HG03025 (cell line): ENCODE measurements at regions not wholly inside any gene's neighbourhood (a gene's known extent, or its start where the extent isn't known, plus 50 kb on each side); places are given as distances from the start of the nearest gene placed in this dataset.
"Not testable (repeated sequence)": the region's sequence is repeated elsewhere in the genome, so short reads cannot be mapped to it uniquely, and the experiment has no call there.

Source experiments
- ATAC-seq: cut with Tn5 transposase; IDR thresholded peaks from one replicate; pipeline ENCODE4 v1.9.1; 2021; ENCODE audit warnings: mild to moderate bottlenecking, moderate library complexity; ENCODE audit not compliant: unreplicated experiment, low FRiP score

DNA sequence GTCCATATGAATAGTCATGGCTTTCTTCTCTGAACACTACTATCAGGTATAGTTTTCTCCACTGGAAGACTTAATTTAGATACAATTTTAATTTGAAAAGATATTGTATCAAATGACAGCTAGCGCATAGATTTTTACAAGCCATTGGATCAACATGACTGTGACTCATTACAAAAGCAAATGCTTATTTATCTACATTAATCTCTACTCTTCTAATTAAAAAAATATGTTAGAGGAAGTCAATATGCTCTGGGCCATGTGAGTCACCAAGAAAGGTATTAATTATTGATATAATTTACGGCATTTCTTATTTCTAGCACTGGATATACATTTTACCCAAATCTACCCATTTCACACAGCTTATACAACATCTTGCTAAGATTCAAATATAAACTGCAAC lies 800.3 kb upstream of the GBE1 start:
- ATAC-seq = no peak

DNA sequence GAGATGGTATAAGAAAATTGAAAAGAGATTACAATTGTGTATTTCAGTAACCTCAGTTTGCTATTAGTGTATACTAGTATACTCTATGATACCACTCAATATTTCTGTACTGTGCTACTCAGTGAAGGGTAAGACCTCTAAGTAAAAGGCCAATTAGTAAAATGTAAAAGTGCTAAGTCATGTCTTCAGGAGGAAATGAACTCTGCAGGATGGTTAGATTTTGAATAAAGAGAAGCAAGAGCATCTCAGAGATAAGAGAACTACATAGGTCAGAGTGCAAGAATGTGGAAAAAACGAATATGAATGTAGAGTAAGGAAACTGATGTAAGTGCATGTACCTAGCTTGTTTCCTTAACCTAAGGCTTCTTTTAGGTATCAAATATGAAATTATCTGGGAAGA lies 796.6 kb upstream of the GBE1 start:
- ATAC-seq = no peak

DNA sequence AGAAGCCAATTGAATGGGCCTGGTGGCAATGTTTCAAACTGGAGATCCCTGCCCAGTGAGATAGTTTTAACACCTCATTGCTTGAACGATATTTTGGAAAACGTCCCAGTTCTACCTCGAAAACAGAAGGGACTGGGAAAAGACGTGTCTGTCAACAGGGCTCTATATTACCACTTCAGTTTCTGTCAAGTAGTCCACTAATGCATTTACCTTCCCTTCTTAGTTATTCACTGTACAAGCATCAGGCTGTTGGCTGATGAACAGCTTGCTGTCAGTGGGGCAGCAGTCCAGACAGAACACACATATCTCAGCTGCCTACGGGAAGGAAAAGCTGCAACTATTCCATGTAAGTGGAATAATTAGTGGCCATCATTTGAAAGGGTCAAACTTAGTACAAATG lies 794.7 kb upstream of the GBE1 start:
- ATAC-seq = no peak

DNA sequence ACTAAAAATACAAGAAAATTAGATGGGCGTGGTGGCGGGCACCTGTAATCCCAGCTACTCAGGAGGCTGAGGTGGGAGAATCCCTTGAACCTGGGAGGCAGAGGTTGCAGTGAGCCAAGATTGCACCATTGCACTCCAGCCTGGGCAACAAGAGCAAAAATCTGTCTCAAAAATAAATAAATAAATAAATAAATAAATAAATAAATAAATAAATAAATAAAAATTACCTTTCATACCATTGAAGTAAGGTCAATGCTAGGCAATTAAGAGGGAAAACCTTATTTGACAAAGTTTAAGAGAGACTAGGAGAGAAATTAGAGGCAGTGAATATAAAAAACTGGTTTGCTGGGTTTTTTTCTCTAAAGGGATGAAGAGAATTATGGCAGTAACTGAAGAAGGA lies 781.1 kb upstream of the GBE1 start:
- not testable (repeated sequence) for ATAC-seq

DNA sequence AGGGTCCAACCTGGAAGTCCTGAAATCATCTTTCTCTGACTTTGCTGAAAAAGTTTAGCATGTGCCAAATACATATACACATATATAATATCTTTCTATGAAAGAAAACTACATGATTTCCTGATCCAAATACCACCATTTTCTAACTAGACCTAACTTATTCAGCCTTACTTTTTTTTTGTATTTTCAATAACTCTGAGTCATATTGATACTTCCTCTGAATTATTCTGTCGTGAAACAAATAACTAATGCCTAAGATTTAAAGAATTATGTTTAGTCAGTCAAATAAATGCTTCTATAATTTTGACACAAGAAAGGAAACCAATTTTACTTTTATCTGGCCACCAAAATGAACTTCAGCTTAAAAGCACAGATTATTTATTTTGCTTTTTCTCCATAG lies 760.2 kb upstream of the GBE1 start:
- no peak for ATAC-seq

DNA sequence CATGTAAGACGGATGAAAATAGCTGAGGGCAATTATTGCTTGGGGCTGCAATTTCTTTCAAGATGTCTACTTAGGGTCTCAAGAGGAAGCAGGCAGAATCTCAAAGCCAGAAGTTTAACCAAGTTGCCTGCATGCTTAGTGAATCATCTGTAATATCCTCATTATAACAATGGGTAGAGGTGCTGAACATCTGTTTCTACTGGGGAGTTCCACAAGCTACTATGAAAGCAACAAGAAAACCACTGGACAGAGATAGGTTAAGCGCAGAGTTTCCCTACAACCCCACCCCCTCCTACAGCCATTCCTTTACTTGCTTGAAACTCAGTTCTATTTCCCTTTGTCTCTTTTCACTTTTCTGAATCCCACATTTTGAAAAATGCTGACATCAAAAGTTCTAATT lies 759.4 kb upstream of the GBE1 start:
- peak; percentile 40 for ATAC-seq

DNA sequence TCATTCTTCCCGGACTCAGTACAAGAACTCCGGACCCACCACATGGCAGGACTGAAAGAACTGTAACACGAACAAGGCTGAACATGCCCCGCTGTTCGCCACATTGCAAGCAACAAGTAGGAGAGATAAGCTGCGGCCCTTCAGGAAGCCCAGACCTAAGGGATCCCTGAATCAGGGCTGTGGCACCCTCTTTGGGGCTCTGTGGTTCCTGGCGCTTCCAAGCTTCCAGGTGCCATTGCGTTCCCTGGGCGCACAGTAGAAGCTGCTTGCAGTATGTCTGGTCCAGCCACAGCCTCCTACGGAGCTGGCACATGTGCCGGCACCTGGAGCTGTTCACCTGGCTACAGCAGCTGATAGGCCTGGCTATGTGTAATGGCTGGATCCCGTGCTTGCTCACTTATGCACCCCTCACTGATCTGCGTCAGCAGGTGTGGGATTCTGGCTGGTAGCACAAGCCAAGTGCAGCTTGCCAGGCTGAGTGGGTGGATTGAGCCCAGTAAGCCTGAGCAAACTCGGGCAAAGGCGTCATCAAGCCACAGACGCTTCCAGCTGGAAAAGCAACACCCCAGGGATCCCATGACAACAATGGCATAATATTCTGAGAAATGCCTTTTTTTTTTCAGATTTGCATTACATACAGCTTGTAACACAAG lies 748.6 kb upstream of the GBE1 start:
- ATAC-seq = no peak

DNA sequence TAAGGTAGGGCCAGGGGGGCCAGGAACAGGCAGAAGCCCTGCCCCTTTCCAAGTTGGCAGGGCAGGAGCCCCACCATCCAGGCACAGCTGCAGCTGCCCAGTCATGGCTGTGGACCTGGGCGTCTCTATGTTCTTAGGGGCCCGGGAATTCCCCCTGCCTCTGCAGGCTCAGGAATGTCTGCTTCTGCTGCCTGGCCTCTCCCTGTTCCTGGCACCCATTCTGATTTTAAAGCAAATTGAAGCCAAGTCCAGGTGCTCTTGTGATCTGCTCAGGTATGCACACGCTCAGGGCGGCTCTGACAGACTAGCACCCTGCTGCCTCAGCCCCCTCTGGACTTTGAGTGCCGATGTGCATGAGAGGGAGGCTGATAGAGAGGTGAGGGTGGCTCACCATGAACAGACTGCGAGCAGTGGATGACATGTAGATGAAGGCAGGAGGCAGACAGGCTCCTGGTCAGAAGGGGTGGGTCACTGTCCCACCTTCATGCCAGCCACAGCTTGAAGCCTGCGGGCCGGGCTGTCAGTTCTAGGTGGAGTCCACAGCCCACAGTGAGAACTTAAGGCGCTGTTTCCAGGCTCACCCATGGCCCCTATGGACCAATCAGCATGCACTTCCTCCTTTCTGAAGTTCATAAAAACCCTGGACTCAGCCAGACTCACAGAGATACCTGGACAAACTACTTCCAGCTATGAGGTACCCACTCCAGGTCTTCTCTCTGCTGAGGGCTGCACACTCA lies 747.8 kb upstream of the GBE1 start:
- ATAC-seq = no peak

DNA sequence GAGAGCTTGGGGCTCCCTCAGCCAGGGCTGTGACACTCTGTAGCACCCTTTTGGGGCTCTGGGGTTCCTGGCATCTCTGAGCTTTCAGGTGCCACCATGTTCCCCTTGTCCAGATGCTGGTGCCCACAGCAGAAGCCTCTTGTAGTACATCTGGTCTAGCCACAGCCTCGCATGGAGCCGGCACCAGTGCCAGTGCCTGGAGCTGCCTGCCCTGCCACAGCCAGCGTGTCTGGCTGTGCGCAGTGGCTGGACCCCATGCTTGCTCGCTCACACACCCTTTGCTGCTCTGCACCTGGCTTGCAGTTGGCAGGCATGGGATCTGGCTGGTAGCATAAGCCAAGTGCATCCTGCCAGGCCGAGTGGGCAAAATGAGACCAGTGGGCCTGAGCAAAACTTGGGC lies 744.8 kb upstream of the GBE1 start:
- no peak for ATAC-seq

DNA sequence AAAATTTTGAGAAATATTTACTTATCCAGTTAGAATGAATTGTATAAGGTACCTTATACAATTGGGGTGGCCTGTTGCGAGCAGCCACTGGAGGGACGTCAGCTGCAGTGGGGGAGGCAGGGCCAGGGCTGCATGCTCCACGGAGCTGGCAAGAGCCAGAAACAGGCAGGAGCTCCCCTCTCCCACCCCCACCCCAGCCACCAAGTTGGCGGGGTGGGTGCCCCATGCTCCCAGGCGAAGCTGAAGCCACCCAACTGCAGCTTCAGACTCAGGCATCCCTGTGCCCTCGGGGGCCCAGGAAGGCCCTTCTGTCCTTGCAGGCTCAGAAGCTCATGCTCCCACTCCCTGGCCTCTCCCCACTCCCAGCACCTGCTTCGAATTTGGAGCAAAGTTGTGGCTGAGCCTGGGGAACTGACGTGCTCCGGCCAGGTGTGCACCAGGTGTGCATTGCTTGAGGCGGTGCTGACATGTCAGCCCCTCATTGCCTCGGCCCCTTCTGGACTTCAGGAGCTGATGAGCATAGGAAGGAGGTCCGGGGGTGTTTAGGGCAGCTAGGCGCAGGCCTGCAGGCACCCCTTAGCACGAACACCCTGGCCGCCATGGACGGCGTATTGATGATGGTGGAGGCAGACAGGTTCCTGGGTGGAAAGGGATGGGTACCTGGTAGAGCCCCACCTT lies 743.8 kb upstream of the GBE1 start:
- ATAC-seq = no peak

DNA sequence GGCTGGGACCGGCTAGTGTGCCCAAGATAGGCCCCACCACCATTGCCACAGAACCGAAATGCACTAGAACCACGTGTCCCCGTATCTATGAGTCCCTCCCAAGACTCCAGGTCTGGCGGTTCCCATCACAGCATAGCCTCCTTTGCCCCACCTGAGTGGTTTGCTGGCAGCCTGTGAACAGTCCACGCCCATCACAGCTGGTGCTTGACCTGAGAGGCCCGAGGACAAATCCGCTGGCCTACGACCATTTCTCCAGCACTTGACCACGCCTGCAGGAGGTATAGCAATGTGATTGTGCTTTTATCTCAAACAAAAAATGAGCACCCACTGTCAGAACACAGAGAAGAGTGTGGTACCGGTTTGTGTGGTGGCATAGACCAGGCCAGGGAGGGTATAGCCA lies 736.7 kb upstream of the GBE1 start:
- no peak for ATAC-seq

DNA sequence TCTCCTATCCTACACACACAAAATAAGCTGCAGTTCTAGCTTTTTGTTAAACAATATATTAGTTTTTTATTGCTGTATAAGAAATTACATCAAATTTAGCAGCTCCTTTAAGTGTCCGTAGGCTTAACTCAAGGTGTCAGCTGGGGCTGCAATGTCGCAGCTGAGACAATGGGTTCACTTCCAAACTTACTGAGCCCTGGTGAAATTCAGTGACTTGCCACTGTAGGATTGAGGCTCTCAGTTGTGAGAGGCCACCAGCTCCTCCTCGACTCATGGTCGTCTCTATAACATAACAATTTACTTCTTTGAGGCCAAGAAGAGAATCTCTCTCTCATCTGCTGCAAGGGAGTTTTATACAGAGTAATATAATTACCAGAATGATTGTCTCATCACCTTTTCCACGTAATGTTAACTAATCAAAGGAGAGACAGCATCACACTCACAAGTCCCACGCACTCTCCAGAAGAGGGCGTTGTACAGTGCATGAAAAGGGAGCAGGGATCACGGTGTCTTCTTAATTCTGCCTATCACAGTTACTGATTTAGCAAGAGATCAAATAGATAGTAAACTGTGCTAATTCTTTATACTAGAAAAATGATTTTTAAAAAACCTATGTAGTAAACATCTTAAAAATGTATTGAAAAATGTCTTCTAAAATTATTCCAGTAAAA lies 735.6 kb upstream of the GBE1 start:
- ATAC-seq = no peak

DNA sequence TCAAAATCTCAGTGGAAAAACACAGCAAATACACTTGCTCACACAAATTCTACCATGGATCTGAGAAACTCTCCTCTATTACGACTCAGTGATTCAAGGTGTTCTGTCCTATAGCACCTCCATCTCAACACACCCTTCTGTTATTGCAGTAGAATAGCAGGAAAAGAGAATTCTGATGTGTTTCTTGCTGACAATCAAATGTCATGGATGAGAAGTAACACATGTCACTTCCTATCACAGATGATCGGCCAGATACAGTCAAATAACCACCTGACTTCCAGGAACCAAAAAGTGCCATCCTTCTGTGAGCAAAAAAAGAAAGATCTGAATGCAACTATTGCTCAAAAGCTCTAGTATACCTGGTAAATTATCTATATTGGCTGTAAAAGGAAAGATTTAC lies 734.2 kb upstream of the GBE1 start:
- no peak for ATAC-seq

DNA sequence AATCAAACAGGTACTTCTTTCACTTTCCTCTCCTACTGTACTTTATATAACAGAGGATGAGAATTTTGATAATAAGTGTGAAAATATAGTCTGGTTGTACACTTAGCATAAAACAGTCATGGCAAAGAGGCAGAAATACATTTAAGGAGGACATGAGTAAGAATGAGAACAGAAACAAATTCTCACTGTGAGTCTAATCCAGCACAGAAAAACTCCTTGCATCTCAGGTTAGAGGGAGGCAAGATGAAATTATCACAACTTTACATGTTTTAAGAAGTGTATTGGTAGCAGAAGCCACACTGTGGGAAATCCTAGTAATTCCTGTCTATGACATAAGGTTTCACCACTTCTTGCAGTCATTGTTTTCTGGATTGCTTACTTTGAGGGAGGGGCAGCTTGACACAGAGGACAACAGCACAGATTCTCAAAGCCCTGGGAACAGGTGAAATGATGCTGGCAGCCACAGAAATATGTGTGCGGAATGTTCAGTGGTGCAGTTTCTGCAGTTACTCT lies 733.6 kb upstream of the GBE1 start:
- no peak for ATAC-seq

DNA sequence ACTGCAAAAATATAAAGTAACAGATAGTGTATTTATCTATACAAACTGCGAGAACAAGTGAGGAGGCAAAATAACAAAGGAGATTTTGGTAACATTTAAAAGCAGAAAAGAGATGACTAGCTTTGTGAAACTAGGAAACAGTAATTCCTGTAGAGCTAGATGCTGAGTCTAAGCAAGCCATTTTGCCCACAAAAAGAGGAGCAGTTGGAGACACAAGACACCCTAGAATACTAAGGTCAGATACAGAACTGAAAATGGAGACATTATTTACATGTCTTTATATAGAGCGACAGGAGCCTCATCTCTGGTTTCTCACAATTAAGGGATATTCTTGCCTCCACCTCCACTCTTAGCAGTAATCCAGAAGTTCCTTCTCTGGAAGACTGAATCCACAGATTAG lies 732.4 kb upstream of the GBE1 start:
- peak; percentile 53 for ATAC-seq

DNA sequence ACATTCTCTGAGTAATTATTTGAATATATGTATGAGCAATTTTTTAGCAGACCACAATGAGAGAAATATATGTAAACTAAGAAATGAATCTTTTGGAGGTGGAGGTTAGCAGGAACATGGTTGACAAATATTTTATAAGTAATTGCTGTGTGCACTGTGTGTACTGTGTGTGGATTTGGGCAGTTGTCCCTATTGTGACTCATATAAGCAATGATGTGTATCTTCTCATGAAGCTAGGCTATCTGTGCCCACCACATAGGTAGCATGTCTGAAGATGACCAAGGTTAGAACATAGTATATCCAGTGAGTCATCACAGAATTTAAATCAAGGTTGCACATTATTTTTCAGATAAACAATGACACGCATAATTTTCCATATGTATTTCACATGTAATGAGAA lies 713.9 kb upstream of the GBE1 start:
- no peak for ATAC-seq

DNA sequence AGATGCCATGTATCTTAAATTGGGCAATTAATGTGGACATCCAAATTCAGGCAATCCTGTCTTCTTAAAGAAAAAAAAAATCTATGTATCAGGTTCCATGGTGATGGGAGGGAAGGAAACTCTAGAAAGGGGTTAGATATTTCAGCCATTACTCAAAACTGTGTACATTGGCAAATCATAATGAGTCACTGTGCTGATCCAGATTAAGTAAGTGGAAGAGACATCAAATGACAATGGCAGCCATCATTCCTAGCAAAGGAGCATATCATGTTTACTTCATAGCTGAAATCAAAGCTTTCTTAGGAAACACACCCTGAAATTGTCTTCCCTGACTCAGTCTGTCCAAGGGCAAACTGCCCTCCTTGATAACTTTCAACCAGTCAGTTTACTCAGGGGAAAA lies 713.3 kb upstream of the GBE1 start:
- no peak for ATAC-seq

DNA sequence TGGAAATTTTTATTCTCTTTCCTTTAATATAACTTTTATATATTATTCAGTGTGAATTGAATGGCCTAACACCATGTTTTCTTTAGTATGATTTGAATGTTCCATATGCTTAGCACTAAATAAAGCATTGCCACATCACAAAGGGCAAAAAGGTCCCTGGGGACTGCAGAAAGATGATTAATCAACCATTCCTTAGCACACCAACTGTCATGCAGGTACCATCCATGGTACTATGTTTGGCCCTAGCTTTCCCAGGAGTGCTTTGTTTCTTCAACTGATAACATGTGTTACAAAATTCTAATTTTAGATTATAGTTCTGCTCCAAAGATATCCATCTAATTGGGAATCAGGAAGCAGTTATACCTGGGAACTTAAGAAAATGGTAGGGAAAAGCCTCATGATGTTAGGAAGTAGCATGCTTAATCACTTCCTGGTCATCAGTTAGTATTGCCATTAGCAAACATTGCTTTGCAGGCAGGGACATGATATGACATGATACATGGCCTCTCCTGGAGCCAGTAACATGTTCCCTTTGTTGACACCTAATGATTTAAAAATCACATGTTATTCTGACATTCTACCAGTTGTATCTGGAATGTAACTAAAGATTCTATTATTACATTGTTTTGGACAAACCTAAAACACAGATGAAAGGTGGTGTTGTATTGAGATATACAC lies 712.6 kb upstream of the GBE1 start:
- no peak for ATAC-seq

DNA sequence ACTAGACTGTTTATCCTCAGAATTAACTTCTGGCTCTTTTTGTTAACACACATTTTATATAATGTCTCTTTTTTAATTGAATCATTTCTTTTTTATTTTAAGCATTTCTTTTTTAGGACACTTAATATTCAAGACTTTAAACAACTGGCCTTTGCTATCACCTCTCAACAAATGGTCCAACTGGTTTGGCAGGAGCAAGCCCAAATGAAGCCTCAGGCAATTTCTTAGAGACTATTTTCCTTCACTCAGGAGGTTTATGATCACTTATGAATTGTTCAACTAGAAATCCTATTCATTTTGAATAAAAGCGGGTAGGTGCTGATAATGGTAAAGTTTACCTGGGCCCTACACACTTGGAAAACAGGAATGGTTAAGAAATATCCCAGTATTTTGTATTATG lies 705.6 kb upstream of the GBE1 start:
- no peak for ATAC-seq

DNA sequence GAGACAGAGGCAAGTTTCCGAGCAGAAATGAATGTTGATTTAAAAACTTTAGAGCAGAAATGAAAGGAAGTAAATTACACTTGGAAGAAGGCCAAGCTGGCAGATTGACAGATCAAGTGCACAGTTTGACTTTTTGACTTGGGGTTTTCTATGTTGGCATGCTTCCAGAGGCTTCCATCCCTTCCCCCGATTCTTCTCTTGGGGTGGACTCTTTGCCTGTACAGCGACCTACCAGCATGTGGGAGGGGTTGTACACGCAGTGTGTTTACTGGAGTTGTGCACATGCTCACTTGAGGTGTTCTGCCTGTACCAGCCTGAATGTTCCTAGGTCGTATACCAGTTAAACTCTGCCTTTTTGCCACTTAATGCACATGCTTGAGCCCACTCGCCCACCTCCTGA lies 701.5 kb upstream of the GBE1 start:
- no peak for ATAC-seq
